GM23338 (cell line): ENCODE measurements at regions not wholly inside any gene's neighbourhood (a gene's known extent, or its start where the extent isn't known, plus 50 kb on each side); places are given as distances from the start of the nearest gene placed in this dataset.

Experiments used
- ATAC-seq: fragments of 200-7000 bp; cut with Tn5 transposase; 3 replicates; pipeline ENCODE4 v1.9.1; 2020
- DNase-seq: peaks from one replicate; pipeline ENCODE4 v3.0.0-alpha.2; 2015; ENCODE audit warnings: low spot score
- H2AFZ ChIP-seq: fragments of 200-600 bp; sonication (generic); 2 replicates; pipeline ENCODE4 v1.8.0; 2016; ENCODE audit warnings: antibody characterized with exemption, mild to moderate bottlenecking, moderate library complexity
- H3F3A ChIP-seq: fragments of 200-600 bp; sonication (generic); replicated peaks from 2 replicates; pipeline ENCODE4 v1.8.0; 2017; ENCODE audit warnings: antibody characterized with exemption, mixed run types, low read depth
- H3K27ac ChIP-seq: fragments of 200-600 bp; sonication (generic); 2 replicates; pipeline ENCODE4 v1.6.1; 2016; ENCODE audit warnings: low read depth
- H3K27me3 ChIP-seq: fragments of 200-600 bp; sonication (generic); 2 replicates; pipeline ENCODE4 v1.8.0; 2016; ENCODE audit warnings: mild to moderate bottlenecking, mixed run types, moderate library complexity; ENCODE audit not compliant: insufficient read depth
- H3K36me3 ChIP-seq: fragments of 200-600 bp; sonication (generic); 2 replicates; pipeline ENCODE4 v1.8.0; 2016; ENCODE audit warnings: mild to moderate bottlenecking; ENCODE audit not compliant: insufficient read depth
- H3K4me1 ChIP-seq: fragments of 200-600 bp; sonication (generic); 2 replicates; pipeline ENCODE4 v1.8.0; 2016; ENCODE audit warnings: mild to moderate bottlenecking, moderate library complexity; ENCODE audit not compliant: insufficient read depth
- H3K4me2 ChIP-seq: fragments of 200-600 bp; sonication (generic); 2 replicates; pipeline ENCODE4 v1.7.1; 2017; ENCODE audit warnings: mixed run types
- H3K4me3 ChIP-seq: fragments of 200-600 bp; sonication (generic); 2 replicates; pipeline ENCODE4 v1.6.1; 2016; ENCODE audit warnings: mixed run types
- H3K79me2 ChIP-seq: fragments of 200-600 bp; sonication (generic); replicated peaks from 2 replicates; pipeline ENCODE4 v1.8.0; 2017; ENCODE audit warnings: mild to moderate bottlenecking; ENCODE audit not compliant: insufficient read depth
- H3K9me2 ChIP-seq: fragments of 200-600 bp; sonication (generic); 2 replicates; pipeline ENCODE4 v1.8.0; 2017; ENCODE audit not compliant: insufficient read depth
- H4K20me1 ChIP-seq: fragments of 200-600 bp; sonication (generic); replicated peaks from 2 replicates; pipeline ENCODE4 v1.8.0; 2017; ENCODE audit warnings: mild to moderate bottlenecking; ENCODE audit not compliant: insufficient read depth
- H3K27ac Mint-ChIP-seq: 2 replicates; pipeline ENCODE4 v1.8.0; 2020; ENCODE audit warnings: inconsistent platforms, mild to moderate bottlenecking, moderate library complexity, mixed read lengths
- H3K27me3 Mint-ChIP-seq: 3 replicates; pipeline ENCODE4 v1.8.0; 2022; ENCODE audit warnings: low read depth, mild to moderate bottlenecking, moderate library complexity, mixed read lengths, inconsistent platforms; ENCODE audit not compliant: insufficient read depth, poor library complexity
- H3K36me3 Mint-ChIP-seq: 3 replicates; pipeline ENCODE4 v1.8.0; 2021; ENCODE audit warnings: low read depth, mild to moderate bottlenecking, inconsistent platforms, moderate library complexity, mixed read lengths
- H3K4me1 Mint-ChIP-seq: 3 replicates; pipeline ENCODE4 v1.8.0; 2020; ENCODE audit warnings: mild to moderate bottlenecking, inconsistent platforms, mixed read lengths
- H3K4me3 Mint-ChIP-seq: 3 replicates; pipeline ENCODE4 v1.8.0; 2021; ENCODE audit warnings: moderate library complexity, mild to moderate bottlenecking, inconsistent platforms, mixed read lengths
- H3K9me3 Mint-ChIP-seq: 3 replicates; pipeline ENCODE4 v1.8.0; 2020; ENCODE audit warnings: moderate library complexity, mild to moderate bottlenecking, inconsistent platforms, mixed read lengths
- CREB1 ChIP-seq: fragments of 250-450 bp; sonication (Bioruptor Pico); IDR thresholded peaks from 2 replicates; pipeline ENCODE4 v1.5.0; 2020; ENCODE audit warnings: low read depth, mild to moderate bottlenecking, moderate library complexity
- ETS1 ChIP-seq: IDR thresholded peaks from 2 replicates; pipeline ENCODE4 v1.6.1; 2016; ENCODE audit warnings: antibody characterized with exemption
- EZH2 ChIP-seq: fragments of 200-600 bp; sonication (generic); IDR thresholded peaks from one replicate; pipeline ENCODE4 v1.8.0; 2017; ENCODE audit warnings: antibody characterized with exemption, mild to moderate bottlenecking, low read depth; ENCODE audit not compliant: unreplicated experiment
- EZH2phosphoT487 ChIP-seq: fragments of 200-600 bp; sonication (generic); IDR thresholded peaks from one replicate; pipeline ENCODE4 v1.8.1; 2018; ENCODE audit warnings: antibody characterized with exemption; ENCODE audit not compliant: unreplicated experiment
- NANOG ChIP-seq: IDR thresholded peaks from 2 replicates; pipeline ENCODE4 v1.6.1; 2016; ENCODE audit warnings: antibody characterized with exemption, borderline replicate concordance
- POLR2AphosphoS5 ChIP-seq: IDR thresholded peaks from 2 replicates; pipeline ENCODE4 v1.6.1; 2016; ENCODE audit warnings: antibody characterized with exemption, low read depth
- STAT1 ChIP-seq: IDR thresholded peaks from one replicate; pipeline ENCODE4 v1.6.1; 2016; ENCODE audit warnings: antibody characterized with exemption; ENCODE audit not compliant: unreplicated experiment
- ZNF114 ChIP-seq: fragments of 250-450 bp; sonication (Bioruptor Pico); IDR thresholded peaks from 2 replicates; pipeline ENCODE4 v1.5.0; 2020; ENCODE audit warnings: mild to moderate bottlenecking, moderate library complexity
- ZNF331 ChIP-seq: fragments of 250-450 bp; sonication (Bioruptor Pico); IDR thresholded peaks from 2 replicates; pipeline ENCODE4 v1.5.0; 2020; ENCODE audit warnings: low read depth, mild to moderate bottlenecking, moderate library complexity
- TF ChIP-seq, protein P1 (sequence below): IDR thresholded peaks from one replicate; pipeline ENCODE4 v1.6.1; 2018; ENCODE audit warnings: antibody characterized with exemption; ENCODE audit not compliant: unreplicated experiment
- TF ChIP-seq, protein P2 (sequence below): fragments of 250-450 bp; sonication (Bioruptor Pico); IDR thresholded peaks from 2 replicates; pipeline ENCODE4 v1.5.0; 2020; ENCODE audit warnings: mild to moderate bottlenecking, moderate library complexity
- TF ChIP-seq, protein P3 (sequence below), 2 experiments: fragments of 200-600 bp in 1 of 2; sonication (generic) in 1 of 2; conservative IDR thresholded peaks; 2 replicates each; pipeline versions ENCODE4 v1.5.1 to v1.6.1; 2016 to 2017; ENCODE audit warnings: antibody characterized with exemption in 2 of 2, low read depth in 2 of 2, mild to moderate bottlenecking in 2 of 2, moderate library complexity in 1 of 2

- TF ChIP-seq CREB1 (CRISPR knock-in tag): no peak
- no peak for TF ChIP-seq ETS1
- no peak for TF ChIP-seq POLR2AphosphoS5
- TF ChIP-seq EZH2phosphoT487: no peak
- TF ChIP-seq ZNF331 (CRISPR knock-in tag): no peak
- TF ChIP-seq EZH2: no peak
- TF ChIP-seq, protein P1, sequence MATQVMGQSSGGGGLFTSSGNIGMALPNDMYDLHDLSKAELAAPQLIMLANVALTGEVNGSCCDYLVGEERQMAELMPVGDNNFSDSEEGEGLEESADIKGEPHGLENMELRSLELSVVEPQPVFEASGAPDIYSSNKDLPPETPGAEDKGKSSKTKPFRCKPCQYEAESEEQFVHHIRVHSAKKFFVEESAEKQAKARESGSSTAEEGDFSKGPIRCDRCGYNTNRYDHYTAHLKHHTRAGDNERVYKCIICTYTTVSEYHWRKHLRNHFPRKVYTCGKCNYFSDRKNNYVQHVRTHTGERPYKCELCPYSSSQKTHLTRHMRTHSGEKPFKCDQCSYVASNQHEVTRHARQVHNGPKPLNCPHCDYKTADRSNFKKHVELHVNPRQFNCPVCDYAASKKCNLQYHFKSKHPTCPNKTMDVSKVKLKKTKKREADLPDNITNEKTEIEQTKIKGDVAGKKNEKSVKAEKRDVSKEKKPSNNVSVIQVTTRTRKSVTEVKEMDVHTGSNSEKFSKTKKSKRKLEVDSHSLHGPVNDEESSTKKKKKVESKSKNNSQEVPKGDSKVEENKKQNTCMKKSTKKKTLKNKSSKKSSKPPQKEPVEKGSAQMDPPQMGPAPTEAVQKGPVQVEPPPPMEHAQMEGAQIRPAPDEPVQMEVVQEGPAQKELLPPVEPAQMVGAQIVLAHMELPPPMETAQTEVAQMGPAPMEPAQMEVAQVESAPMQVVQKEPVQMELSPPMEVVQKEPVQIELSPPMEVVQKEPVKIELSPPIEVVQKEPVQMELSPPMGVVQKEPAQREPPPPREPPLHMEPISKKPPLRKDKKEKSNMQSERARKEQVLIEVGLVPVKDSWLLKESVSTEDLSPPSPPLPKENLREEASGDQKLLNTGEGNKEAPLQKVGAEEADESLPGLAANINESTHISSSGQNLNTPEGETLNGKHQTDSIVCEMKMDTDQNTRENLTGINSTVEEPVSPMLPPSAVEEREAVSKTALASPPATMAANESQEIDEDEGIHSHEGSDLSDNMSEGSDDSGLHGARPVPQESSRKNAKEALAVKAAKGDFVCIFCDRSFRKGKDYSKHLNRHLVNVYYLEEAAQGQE: no peak
- TF ChIP-seq STAT1: no peak
- TF ChIP-seq, protein P2, sequence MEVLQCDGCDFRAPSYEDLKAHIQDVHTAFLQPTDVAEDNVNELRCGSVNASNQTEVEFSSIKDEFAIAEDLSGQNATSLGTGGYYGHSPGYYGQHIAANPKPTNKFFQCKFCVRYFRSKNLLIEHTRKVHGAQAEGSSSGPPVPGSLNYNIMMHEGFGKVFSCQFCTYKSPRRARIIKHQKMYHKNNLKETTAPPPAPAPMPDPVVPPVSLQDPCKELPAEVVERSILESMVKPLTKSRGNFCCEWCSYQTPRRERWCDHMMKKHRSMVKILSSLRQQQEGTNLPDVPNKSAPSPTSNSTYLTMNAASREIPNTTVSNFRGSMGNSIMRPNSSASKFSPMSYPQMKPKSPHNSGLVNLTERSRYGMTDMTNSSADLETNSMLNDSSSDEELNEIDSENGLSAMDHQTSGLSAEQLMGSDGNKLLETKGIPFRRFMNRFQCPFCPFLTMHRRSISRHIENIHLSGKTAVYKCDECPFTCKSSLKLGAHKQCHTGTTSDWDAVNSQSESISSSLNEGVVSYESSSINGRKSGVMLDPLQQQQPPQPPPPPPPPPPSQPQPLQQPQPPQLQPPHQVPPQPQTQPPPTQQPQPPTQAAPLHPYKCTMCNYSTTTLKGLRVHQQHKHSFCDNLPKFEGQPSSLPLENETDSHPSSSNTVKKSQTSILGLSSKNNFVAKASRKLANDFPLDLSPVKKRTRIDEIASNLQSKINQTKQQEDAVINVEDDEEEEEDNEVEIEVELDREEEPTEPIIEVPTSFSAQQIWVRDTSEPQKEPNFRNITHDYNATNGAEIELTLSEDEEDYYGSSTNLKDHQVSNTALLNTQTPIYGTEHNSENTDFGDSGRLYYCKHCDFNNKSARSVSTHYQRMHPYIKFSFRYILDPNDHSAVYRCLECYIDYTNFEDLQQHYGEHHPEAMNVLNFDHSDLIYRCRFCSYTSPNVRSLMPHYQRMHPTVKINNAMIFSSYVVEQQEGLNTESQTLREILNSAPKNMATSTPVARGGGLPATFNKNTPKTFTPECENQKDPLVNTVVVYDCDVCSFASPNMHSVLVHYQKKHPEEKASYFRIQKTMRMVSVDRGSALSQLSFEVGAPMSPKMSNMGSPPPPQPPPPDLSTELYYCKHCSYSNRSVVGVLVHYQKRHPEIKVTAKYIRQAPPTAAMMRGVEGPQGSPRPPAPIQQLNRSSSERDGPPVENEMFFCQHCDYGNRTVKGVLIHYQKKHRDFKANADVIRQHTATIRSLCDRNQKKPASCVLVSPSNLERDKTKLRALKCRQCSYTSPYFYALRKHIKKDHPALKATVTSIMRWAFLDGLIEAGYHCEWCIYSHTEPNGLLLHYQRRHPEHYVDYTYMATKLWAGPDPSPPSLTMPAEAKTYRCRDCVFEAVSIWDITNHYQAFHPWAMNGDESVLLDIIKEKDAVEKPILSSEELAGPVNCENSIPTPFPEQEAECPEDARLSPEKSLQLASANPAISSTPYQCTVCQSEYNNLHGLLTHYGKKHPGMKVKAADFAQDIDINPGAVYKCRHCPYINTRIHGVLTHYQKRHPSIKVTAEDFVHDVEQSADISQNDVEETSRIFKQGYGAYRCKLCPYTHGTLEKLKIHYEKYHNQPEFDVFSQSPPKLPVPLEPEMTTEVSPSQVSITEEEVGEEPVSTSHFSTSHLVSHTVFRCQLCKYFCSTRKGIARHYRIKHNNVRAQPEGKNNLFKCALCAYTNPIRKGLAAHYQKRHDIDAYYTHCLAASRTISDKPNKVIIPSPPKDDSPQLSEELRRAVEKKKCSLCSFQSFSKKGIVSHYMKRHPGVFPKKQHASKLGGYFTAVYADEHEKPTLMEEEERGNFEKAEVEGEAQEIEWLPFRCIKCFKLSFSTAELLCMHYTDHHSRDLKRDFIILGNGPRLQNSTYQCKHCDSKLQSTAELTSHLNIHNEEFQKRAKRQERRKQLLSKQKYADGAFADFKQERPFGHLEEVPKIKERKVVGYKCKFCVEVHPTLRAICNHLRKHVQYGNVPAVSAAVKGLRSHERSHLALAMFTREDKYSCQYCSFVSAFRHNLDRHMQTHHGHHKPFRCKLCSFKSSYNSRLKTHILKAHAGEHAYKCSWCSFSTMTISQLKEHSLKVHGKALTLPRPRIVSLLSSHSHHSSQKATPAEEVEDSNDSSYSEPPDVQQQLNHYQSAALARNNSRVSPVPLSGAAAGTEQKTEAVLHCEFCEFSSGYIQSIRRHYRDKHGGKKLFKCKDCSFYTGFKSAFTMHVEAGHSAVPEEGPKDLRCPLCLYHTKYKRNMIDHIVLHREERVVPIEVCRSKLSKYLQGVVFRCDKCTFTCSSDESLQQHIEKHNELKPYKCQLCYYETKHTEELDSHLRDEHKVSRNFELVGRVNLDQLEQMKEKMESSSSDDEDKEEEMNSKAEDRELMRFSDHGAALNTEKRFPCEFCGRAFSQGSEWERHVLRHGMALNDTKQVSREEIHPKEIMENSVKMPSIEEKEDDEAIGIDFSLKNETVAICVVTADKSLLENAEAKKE (CRISPR knock-in tag): no peak
- no peak for TF ChIP-seq NANOG
- no peak for TF ChIP-seq ZNF114 (CRISPR knock-in tag)
- TF ChIP-seq, protein P3, sequence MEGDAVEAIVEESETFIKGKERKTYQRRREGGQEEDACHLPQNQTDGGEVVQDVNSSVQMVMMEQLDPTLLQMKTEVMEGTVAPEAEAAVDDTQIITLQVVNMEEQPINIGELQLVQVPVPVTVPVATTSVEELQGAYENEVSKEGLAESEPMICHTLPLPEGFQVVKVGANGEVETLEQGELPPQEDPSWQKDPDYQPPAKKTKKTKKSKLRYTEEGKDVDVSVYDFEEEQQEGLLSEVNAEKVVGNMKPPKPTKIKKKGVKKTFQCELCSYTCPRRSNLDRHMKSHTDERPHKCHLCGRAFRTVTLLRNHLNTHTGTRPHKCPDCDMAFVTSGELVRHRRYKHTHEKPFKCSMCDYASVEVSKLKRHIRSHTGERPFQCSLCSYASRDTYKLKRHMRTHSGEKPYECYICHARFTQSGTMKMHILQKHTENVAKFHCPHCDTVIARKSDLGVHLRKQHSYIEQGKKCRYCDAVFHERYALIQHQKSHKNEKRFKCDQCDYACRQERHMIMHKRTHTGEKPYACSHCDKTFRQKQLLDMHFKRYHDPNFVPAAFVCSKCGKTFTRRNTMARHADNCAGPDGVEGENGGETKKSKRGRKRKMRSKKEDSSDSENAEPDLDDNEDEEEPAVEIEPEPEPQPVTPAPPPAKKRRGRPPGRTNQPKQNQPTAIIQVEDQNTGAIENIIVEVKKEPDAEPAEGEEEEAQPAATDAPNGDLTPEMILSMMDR (conservative IDR thresholded peaks at IDR 0.05; ENCODE audit: low read depth in 2 of 2): no peak
- Histone ChIP-seq H3K4me1 (no peaks in the 10 kb centered on the region; the same call in 1 of the 2 replicates), H3K9me2 (0 out of 2 replicates have a peak, but pooled peaks cover 10% of the 10 kb centered on the region), H4K20me1 (no peaks in the 10 kb centered on the region; the same call in 1 of the 2 replicates), H2AFZ (no peak overlapping the region), H3F3A (no peaks in the 10 kb centered on the region), H3K27me3 (no peaks in the 10 kb centered on the region), H3K27ac (no peak overlapping the region), H3K36me3 (no peaks in the 10 kb centered on the region), H3K79me2 (no peaks in the 10 kb centered on the region), H3K4me2 (no peak overlapping the region), H3K4me3 (no peak overlapping the region)
- no peaks in the 10 kb centered on the region for H3K27me3 Mint-ChIP-seq
- H3K9me3 Mint-ChIP-seq: no peaks in the 10 kb centered on the region
- ATAC-seq (no peak), DNase-seq (no peak)
- no peak overlapping the region for H3K27ac Mint-ChIP-seq
- H3K4me3 Mint-ChIP-seq: no peak overlapping the region
- H3K4me1 Mint-ChIP-seq: peaks cover 11% of the 10 kb centered on the region; the same call in 2 of the 3 replicates
- no peaks in the 10 kb centered on the region for H3K36me3 Mint-ChIP-seq
These were observed 381.4 kb downstream of the RWDD3 start for GRCh38 chr1:95615421-95615820.
